Ovary (tissue), 7 donors: ENCODE measurements at regions not wholly inside any gene's neighbourhood (a gene's known extent, or its start where the extent isn't known, plus 50 kb on each side); places are given as distances from the start of the nearest gene placed in this dataset.

Source experiments
- DNase-seq, 5 donors: peaks; one replicate each; pipeline ENCODE4 v3.0.0-alpha.2; 2019 to 2020
- H3K27ac ChIP-seq, 2 donors: fragments of 200-600 bp; one replicate each; pipeline versions ENCODE4 v1.5.1 to v1.8.0; 2019 to 2022
- H3K27me3 ChIP-seq: fragments of 200-600 bp; one replicate; pipeline ENCODE4 v1.8.0; 2022
- H3K36me3 ChIP-seq: fragments of 200-600 bp; sonication (generic); one replicate; pipeline ENCODE4 v1.5.1; 2019
- H3K4me1 ChIP-seq: one replicate; pipeline ENCODE4 v1.8.1; 2013; ENCODE audit warnings: mild to moderate bottlenecking, moderate library complexity; ENCODE audit not compliant: insufficient read depth
- H3K4me3 ChIP-seq: fragments of 200-600 bp; sonication (generic); one replicate; pipeline ENCODE4 v1.5.1; 2017
- H3K9me3 ChIP-seq, 2 donors: fragments of 200-600 bp in 1 of 2; sonication (generic) in 1 of 2; one replicate each; pipeline versions ENCODE4 v1.5.1 to v1.8.1; 2013 to 2019; ENCODE audit warnings: mild to moderate bottlenecking in 1 of 2, moderate library complexity in 1 of 2
- EP300 ChIP-seq: sonication (generic); formaldehyde crosslinking; IDR thresholded peaks from one replicate; pipeline ENCODE4 v1.6.1; 2017; ENCODE audit warnings: antibody characterized with exemption
- POLR2A ChIP-seq: fragments of 450-650 bp; IDR thresholded peaks from one replicate; pipeline ENCODE4 v1.6.1; 2017; ENCODE audit warnings: antibody characterized with exemption, mild to moderate bottlenecking, moderate library complexity
- WGBS, 3 donors: extraction: QIAGEN DNeasy Blood & Tissue Kit in 1 of 3; methylation state at CpG; one replicate each; pipeline versions ENCODE4 v1.1.5 to v1.1.7; 2013 to 2017; 5-methylcytosine and 5-hydroxymethylcytosine counted together
- intact Hi-C, 4 donors: fragments of 100-400 bp; cut with DNase I; formaldehyde crosslinking; loops; one replicate each; pipeline versions ENCODE4 v1.11.0 to v1.15.1; 2022 to 2023
- TF ChIP-seq, protein P1 (sequence below), 3 donors: fragments of 450-650 bp in 2 of 3; fragments of 200-600 bp in 1 of 3; IDR thresholded peaks; one replicate each; pipeline versions ENCODE4 v1.5.1 to v1.8.0; 2016 to 2022; ENCODE audit warnings: antibody characterized with exemption in 3 of 3, mild to moderate bottlenecking in 1 of 3
- donor health status: DM: no; HTN: no; CAD: no; lungs with moderate emphysema.
- donor health status: DM: no; HTN: no; CAD: no.
- donor health status: Bipolar disorder and iron deficiency.
- donor health status: DM: no; HTN: no; CAD: no.
- donor health status: DM: yes; HTN: yes; CAD: no.

DNA sequence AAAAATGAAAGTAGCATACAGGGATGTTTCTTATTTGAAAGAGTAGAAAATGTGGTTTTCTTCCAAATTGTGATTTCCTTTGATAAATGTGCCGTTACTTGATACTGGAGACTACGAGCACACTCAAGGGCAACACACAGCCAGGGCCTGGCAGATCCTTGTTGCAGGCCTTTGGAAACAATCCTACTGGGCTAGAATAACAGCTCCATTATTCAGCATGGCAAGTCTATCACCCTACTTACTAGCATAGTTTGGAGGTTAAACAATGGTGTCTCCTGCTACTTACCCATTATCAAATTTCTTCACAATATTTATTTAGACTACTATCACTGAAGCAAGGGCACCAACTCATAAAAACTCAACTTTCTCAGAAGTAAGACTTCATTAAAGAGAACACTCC lies 140.8 kb upstream of the ZNF608 start:
- intact Hi-C loops, result no loop called here
- Histone ChIP-seq H3K4me3 (no peak overlapping the region), H3K27ac (no peak overlapping the region), H3K27me3 (no peaks in the 10 kb centered on the region), H3K4me1 (peaks cover 2% of the 10 kb centered on the region), H3K36me3 (no peaks in the 10 kb centered on the region), H3K9me3 (no peaks in the 10 kb centered on the region)
- TF ChIP-seq, protein P1, sequence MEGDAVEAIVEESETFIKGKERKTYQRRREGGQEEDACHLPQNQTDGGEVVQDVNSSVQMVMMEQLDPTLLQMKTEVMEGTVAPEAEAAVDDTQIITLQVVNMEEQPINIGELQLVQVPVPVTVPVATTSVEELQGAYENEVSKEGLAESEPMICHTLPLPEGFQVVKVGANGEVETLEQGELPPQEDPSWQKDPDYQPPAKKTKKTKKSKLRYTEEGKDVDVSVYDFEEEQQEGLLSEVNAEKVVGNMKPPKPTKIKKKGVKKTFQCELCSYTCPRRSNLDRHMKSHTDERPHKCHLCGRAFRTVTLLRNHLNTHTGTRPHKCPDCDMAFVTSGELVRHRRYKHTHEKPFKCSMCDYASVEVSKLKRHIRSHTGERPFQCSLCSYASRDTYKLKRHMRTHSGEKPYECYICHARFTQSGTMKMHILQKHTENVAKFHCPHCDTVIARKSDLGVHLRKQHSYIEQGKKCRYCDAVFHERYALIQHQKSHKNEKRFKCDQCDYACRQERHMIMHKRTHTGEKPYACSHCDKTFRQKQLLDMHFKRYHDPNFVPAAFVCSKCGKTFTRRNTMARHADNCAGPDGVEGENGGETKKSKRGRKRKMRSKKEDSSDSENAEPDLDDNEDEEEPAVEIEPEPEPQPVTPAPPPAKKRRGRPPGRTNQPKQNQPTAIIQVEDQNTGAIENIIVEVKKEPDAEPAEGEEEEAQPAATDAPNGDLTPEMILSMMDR (IDR thresholded peaks at IDR 0.05), result no peak
- TF ChIP-seq EP300, result no peak
- no peak for TF ChIP-seq POLR2A
- no peak for DNase-seq
- 59 to 66% (median 64%) methylated on average over 2 of the region's 2 CpGs for WGBS, 3 donors

DNA sequence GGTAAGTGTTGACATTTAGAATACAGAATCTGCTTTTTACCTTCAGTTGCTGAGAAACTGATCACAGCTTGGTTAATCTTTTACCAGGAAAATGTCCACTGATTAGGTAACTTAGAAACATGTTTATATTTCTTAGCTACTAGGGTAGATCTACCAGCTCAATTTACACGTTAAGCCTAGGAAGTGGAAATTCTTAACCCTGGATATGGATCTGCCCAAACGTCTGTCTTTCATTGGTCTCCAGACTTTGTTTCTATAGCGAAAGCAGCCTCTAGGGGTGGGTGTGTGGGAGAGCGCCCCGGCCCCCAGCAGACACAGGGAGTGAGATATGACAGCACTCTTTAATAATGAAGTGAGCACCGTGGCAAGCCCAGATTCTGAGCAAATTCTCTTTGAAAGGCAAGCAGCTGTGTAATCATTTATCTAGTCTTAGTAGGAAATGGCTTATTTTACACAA lies 141.6 kb upstream of the ZNF608 start:
- H3K4me1 ChIP-seq, result peaks cover 2% of the 10 kb centered on the region
- no peak for DNase-seq
- no peaks in the 10 kb centered on the region for H3K9me3 ChIP-seq
- no peaks in the 10 kb centered on the region for H3K36me3 ChIP-seq
- intact Hi-C loops, result no loop called here
- no peak overlapping the region for H3K27ac ChIP-seq
- TF ChIP-seq, protein P1 (IDR thresholded peaks at IDR 0.05), result no peak
- TF ChIP-seq POLR2A, result no peak
- no peak for TF ChIP-seq EP300
- H3K27me3 ChIP-seq, result no peaks in the 10 kb centered on the region
- WGBS, 3 donors, result 42 to 53% (median 51%) methylated on average over 6 of the region's 6 CpGs
- H3K4me3 ChIP-seq, result no peak overlapping the region

DNA sequence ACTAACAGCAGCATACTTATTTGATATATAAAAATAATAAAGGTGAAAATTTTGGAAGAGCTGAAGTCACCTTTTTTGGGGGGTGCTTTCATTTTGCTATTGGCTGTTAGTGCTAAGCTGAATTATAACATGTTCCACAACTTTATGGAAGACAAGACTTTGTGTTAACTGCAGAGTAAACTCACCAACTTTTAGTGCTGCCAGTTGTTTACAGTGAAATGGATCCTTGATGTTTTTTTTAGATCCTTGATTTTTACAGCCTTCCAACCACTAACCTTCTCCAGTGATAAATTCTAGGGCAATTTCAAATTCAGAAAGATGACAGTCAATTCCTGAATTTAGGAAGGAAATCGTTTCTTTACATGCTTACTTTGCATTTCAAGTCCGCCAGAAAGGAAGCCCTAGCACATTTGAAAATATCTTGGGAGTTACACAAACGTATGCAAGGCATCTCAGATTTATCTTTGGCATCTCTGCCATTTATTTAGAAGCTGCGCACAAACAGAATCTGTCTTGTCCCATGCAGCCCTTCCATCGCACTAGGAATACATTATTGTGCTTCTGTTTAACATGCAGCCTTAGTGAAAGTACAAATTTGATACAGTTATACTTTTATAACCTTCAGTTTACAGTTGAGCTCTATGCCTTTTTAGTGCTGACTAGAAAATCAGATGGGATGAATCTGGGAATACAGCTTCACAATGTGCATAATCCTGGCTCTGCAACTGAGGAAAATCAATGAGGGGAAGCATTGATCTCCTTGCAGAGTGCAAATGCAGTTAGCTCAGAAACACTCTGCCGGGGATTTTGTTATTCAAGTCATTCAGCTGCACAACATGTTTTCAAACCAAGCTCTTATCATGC lies 142.4 kb upstream of the ZNF608 start:
- 40 to 64% (median 45%) methylated on average over 6 of the region's 6 CpGs for WGBS, 3 donors
- Histone ChIP-seq H3K27ac (no peak overlapping the region), H3K4me1 (peaks cover 2% of the 10 kb centered on the region), H3K36me3 (no peaks in the 10 kb centered on the region), H3K9me3 (no peaks in the 10 kb centered on the region), H3K4me3 (no peak overlapping the region), H3K27me3 (no peaks in the 10 kb centered on the region)
- TF ChIP-seq EP300 (no peak), POLR2A (no peak)
- TF ChIP-seq, protein P1 (IDR thresholded peaks at IDR 0.05), result no peak
- intact Hi-C loops, result no loop called here
- DNase-seq, result no peak

DNA sequence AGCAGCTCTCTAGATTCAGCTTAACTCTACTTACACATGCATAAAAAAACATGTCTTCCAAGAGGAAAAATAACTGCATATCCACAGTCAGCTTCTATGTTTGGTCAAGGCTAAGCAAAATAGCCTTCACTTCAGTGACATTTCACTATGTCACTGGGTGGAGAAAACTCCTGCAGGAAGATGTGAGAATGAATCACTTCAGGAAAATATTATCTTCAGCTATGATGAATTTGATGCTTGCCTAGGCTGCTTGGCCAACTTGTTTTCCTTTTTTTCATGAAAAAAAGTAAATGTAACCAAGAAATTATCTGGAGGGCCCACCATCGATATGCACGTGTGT lies 143.0 kb upstream of the ZNF608 start:
- intact Hi-C loops, result no loop called here
- TF ChIP-seq POLR2A (no peak), EP300 (no peak)
- TF ChIP-seq, protein P1 (IDR thresholded peaks at IDR 0.05), result no peak
- no peaks in the 10 kb centered on the region for H3K27me3 ChIP-seq
- no peak overlapping the region for H3K27ac ChIP-seq
- H3K9me3 ChIP-seq, result no peaks in the 10 kb centered on the region
- no peak for DNase-seq
- no peak overlapping the region for H3K4me3 ChIP-seq
- no peaks in the 10 kb centered on the region for H3K36me3 ChIP-seq
- peaks cover 2% of the 10 kb centered on the region for H3K4me1 ChIP-seq
- 4 to 10% (median 8%) methylated on average over 2 of the region's 2 CpGs for WGBS, 3 donors
